Psoas muscle (tissue), 7 donors: ENCODE measurements at regions not wholly inside any gene's neighbourhood (a gene's known extent, or its start where the extent isn't known, plus 50 kb on each side); places are given as distances from the start of the nearest gene placed in this dataset.
A peak's percentile ranks its signal among the peaks of the same experiment; 100 is the strongest.

Experiments used
- ATAC-seq, 4 donors: fragments of 200-7000 bp; cut with Tn5 transposase; one replicate each; pipeline ENCODE4 v1.9.1; 2020; ENCODE audit warnings: moderate library complexity in 3 of 4, mild to moderate bottlenecking in 2 of 4
- DNase-seq, 2 donors: peaks; one replicate each; pipeline ENCODE4 v3.0.0-alpha.2; 2020
- H3K27ac ChIP-seq: fragments of 200-600 bp; one replicate; pipeline ENCODE4 v1.8.0; 2022
- H3K27me3 ChIP-seq, 3 donors: fragments of 200-600 bp in 1 of 3; one replicate each; pipeline versions ENCODE4 v1.6.1 to v1.8.0; 2013 to 2022; ENCODE audit warnings: low read length in 2 of 3, mild to moderate bottlenecking in 2 of 3, moderate library complexity in 1 of 3; ENCODE audit not compliant: insufficient read depth in 3 of 3
- H3K36me3 ChIP-seq, 2 donors: fragments of 200-600 bp in 1 of 2; one replicate each; pipeline versions ENCODE4 v1.6.1 to v1.8.0; 2013 to 2022; ENCODE audit warnings: low read depth in 1 of 2, mild to moderate bottlenecking in 1 of 2, moderate library complexity in 1 of 2; ENCODE audit not compliant: insufficient read depth in 1 of 2
- H3K4me1 ChIP-seq: fragments of 200-600 bp; one replicate; pipeline ENCODE4 v1.8.0; 2022
- H3K4me3 ChIP-seq: fragments of 200-600 bp; one replicate; pipeline ENCODE4 v1.8.0; 2022; ENCODE audit warnings: mild to moderate bottlenecking
- H3K9me3 ChIP-seq: fragments of 200-600 bp; one replicate; pipeline ENCODE4 v1.8.0; 2022
- CTCF ChIP-seq: fragments of 200-600 bp; IDR thresholded peaks from one replicate; pipeline ENCODE4 v1.8.0; 2022; ENCODE audit warnings: antibody characterized with exemption
- WGBS, 3 donors: extraction: QIAGEN DNeasy Blood & Tissue Kit; methylation state at CpG; one replicate each; pipeline versions ENCODE4 v1.1.6 to v1.1.7; 2013; 5-methylcytosine and 5-hydroxymethylcytosine counted together
- intact Hi-C, 2 donors: fragments of 100-400 bp; cut with DNase I; formaldehyde crosslinking; loops; one replicate each; pipeline versions ENCODE4 v1.11.0 to v1.14.2; 2022
- donor health status: healthy with polysubstance abuse.
- donor health status: DM: no; HTN: no; CAD: no; lungs with moderate emphysema.
- donor health status: Bipolar disorder and iron deficiency.
- donor health status: healthy.
- donor health status: DM: yes; HTN: yes; CAD: no.
- donor health status: DM: no; HTN: no; CAD: no.
- donor health status: DM: yes; HTN: yes; CAD: no.

- H3K27me3 ChIP-seq: peaks cover 0 to 27% (median 3%) of the 10 kb centered on the region in 3 donors
- no peak for TF ChIP-seq CTCF
- ATAC-seq: peak; percentile 57 to 91 (median 88)
- no peaks in the 10 kb centered on the region for H3K9me3 ChIP-seq
- H3K4me3 ChIP-seq: no peak overlapping the region
- no peaks in the 10 kb centered on the region for H3K36me3 ChIP-seq
- WGBS, 3 donors: 34 to 44% (median 43%) methylated on average over 9 of the region's 9 CpGs
- H3K27ac ChIP-seq: no peak overlapping the region
- H3K4me1 ChIP-seq: no peaks in the 10 kb centered on the region
- intact Hi-C loops: no loop called here
- peak in 1 of 2 donors; percentile 38 for DNase-seq
Measured at GRCh38 chr1:47569681-47570470, 132.0 kb downstream of the FOXD2 start.

GRCh38 chr1:47571161-47571560 lies 133.3 kb downstream of the FOXD2 start:
- Histone ChIP-seq H3K36me3 (no peaks in the 10 kb centered on the region), H3K4me1 (no peaks in the 10 kb centered on the region), H3K27me3 (peaks cover 0 to 32% (median 4%) of the 10 kb centered on the region in 3 donors), H3K4me3 (no peak overlapping the region), H3K9me3 (no peaks in the 10 kb centered on the region), H3K27ac (no peak overlapping the region)
- no peak for ATAC-seq
- intact Hi-C loops: no loop called here
- 88 to 94% (median 89%) methylated on average over 5 of the region's 5 CpGs for WGBS, 3 donors
- no peak for TF ChIP-seq CTCF
- no peak for DNase-seq

GRCh38 chr1:47571952-47572351 lies 134.1 kb downstream of the FOXD2 start:
- Histone ChIP-seq H3K27ac (no peak overlapping the region), H3K9me3 (no peaks in the 10 kb centered on the region), H3K4me1 (no peaks in the 10 kb centered on the region), H3K27me3 (peaks cover 0 to 32% (median 4%) of the 10 kb centered on the region in 3 donors), H3K36me3 (no peaks in the 10 kb centered on the region), H3K4me3 (no peak overlapping the region)
- intact Hi-C loops: no loop called here
- TF ChIP-seq CTCF: no peak
- DNase-seq: no peak
- no peak for ATAC-seq
- WGBS, 3 donors: 98 to 100% (median 98%) methylated on average over 2 of the region's 2 CpGs

- Histone ChIP-seq H3K9me3 (no peaks in the 10 kb centered on the region), H3K4me3 (no peak overlapping the region), H3K27me3 (peaks cover 0 to 32% (median 4%) of the 10 kb centered on the region in 3 donors), H3K36me3 (no peaks in the 10 kb centered on the region), H3K4me1 (no peaks in the 10 kb centered on the region), H3K27ac (no peak overlapping the region)
- WGBS, 3 donors: 68 to 79% (median 74%) methylated on average over 12 to 13 of the region's 13 CpGs
- intact Hi-C loops: no loop called here
- DNase-seq (no peak), ATAC-seq (no peak)
- no peak for TF ChIP-seq CTCF
Measured at GRCh38 chr1:47572731-47573430, 135.0 kb downstream of the FOXD2 start.
